GM21786 (cell line): ENCODE measurements at regions not wholly inside any gene's neighbourhood (a gene's known extent, or its start where the extent isn't known, plus 50 kb on each side); places are given as distances from the start of the nearest gene placed in this dataset.
"Not testable (repeated sequence)": the region's sequence is repeated elsewhere in the genome, so short reads cannot be mapped to it uniquely, and the experiment has no call there.

Experiments used
- ATAC-seq: cut with Tn5 transposase; IDR thresholded peaks from one replicate; pipeline ENCODE4 v1.9.1; 2021; ENCODE audit not compliant: unreplicated experiment

DNA sequence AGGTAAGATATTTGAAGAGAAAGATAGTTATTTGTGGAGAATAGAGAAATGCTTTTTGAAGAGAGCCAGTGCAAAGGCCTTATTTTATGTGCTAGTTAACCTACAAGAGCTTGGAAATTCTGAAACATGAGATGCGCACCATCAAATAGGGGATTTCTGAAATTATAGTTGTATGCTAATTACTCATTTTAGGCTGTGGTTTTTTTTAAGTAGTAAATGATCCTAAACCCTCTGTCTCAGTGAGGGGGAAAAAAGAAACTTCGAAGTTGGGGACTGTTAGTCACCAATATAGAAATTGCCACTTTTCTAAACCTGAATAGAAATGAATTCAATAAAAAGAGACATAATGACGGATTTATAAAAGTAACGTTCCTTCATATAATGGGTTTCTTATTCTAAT lies 119.3 kb upstream of the MDFIC start:
- no peak for ATAC-seq

DNA sequence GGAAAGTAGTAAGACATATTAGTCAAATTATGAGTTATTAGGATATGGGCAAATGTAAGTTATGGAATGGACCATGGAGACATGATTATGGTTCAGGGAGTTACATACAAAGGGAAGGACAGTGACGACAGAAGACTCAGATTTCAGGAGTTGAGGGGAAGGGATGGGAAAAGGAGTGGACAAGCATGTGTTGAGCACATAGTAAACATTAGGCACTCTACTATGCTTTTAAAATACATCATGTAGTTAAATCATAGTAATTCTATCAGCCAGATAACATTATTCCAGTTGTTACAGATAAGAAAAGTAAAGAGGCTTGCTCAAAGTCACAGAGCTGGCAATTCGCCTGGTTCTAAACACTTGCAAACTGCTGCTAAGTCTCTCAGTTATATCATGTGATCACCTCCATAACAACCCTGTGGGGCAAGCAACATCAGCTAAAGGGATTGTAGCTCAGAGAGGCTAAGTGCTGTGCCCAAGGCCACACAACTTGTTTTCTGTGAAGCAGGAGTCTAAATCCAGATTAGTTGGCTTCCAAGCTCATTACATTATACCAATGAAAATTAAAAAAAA lies 115.2 kb upstream of the MDFIC start:
- ATAC-seq = no peak

DNA sequence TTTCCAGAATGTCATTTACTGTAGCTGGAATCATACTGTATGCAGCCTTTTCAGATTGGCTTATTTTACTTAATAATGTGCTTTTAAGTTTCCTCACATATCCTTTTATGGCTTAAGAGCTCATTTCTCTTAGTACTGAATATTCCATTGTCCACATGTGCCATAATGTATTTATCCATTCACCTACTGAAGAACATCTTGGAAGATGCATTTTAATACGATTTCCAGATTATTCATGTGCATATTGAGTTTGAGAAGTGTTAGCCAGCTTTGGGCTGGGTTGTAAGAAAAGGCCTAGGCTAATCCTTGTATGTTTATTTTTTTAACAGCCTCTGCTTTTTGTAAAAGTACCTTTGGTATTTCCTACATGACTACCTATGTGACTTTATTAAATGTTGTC lies 109.3 kb upstream of the MDFIC start:
- ATAC-seq = no peak

DNA sequence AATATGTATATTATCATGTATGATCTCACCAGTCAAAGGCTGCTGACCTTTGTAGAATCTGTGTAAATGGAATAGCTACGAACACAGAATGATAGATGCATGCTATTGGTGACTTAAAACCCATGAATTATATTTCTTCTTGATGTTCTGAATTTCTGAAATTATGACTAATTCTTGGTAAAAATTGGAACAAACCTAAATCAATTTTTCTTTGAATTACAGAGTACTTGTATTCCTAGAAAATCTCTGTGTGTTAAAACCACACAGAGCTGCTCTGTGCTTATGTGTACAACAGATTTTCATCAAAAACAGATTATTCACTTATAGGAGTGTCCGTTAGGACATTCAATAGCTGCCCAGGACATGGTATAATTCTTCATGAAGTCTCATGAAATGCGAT lies 108.3 kb upstream of the MDFIC start:
- no peak for ATAC-seq

DNA sequence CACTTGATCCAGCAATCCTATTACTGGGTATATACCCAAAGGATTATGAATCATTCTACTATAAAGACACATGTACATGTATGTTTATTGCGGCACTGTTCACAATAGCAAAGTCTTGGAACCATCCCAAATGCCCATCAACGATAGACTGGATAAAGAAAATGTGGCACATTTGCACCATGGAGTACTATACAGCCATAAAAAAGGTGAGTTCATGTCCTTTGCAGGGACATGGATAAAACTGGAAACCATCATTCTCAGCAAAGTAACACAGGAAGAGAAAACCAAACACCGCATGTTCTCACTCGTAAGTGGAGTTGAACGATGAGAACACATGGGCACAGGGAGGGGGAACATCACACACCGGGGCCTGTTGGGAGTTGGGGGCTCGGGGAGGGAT lies 104.9 kb upstream of the MDFIC start:
- ATAC-seq = not testable (repeated sequence)

DNA sequence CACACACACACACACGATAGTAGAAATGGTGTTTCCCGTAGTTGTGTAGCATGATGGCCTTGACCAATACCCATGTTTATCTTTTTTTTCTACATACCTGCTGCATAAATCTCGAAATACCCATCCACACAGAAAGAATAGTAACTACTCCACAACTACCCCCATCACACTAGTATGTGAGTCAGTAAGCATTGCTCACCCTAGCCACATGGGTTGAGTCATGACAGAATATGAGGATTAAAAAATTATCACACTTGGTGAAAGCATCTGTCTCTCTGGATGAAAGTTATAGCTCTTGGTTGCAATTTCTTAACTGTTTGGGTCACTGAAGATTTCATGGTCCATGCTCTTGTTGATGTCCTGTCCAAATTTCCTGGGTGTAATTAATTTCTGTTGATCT lies 103.4 kb upstream of the MDFIC start:
- ATAC-seq = no peak

DNA sequence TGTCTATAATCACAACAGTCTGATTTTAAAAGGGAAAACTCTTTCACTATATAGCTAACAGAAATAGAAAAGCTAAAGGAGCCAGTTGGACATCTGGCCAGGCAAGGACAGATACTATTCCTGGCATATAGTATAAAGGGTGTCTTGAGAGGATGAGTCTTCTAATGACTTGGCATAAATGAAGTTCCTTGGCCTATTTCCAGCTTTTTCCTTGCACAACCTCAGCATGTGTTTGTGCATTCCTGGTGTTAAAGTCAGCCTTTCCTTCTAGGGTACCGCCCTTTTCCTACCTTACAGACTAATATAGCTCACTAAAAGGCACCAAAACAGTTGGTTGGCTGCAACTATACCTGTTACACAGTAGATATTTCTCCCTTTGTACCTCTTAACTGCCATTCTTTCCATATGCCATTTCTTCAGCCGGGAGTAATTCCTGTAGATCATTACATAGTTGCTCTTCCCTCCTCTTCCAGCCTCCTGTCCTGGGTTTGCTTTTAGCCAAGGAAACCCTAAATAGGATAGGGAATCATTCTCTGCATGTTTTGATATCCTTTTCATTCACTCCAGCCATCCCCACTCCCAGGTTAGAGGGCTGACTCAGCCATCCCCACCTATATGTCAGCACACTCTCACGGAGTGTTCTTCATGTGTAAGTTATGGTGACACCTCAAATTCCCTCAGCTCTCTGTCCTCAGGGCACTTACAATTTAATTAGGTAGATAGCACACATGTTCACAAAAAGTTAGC lies 102.1 kb upstream of the MDFIC start:
- no peak for ATAC-seq

DNA sequence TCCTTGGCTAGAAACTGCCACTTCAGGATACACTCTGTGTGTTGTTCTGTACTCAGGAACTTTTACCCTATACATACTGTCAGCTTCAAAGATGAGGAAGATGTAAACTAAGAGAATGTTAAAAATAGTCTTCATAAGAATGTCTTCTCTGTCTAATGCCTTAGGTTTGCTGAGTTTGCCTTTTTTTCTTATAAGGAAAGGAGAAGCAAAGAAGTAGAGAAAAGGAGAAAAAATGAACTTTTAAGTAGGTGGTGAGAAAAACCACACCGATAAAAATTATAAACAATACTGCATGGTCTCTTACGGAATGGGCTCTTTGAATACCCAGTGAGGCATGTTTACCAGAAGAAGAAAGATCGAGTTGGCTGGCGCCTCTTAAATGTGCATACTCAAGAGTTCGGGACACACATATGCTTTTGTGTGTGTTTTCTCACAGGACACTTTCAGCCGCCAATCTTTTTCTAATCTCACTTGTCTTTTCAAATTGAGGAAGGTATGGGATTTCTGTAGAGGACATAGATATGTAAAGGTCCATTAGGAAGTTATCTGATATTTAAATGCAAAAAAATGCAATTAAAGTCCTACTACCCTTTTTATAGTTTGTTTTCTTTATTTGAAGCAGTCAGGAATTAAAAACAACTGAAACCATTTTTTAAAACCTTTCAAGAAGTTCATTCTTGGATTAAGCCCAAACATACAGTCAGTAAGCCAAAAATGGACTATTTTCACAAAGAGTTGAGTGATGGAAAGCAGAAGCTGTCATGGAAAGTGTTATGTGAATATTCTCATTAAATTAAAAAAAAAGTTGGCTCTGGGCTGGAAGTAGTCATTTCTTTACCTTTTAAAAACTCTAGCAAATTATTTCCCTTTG lies 100.6 kb upstream of the MDFIC start:
- no peak for ATAC-seq

DNA sequence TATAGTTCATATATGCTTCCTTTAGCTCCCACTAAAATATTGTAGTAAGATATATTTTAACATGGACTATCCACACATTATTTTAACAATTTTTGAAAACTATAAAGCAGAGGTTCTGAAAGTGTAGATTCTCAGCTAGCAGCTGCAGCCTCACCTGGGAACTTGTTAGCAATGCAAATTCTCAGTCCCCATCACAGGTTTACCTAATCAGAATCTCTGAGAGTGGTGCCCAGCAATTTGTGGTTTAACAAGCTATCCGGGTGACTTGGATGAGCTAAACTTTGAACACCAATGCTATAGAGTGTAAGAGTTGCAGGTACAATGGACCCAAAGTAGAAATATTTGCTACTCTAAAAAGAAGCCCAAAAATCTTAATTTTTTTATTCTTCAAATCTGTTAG lies 99.8 kb upstream of the MDFIC start:
- no peak for ATAC-seq

DNA sequence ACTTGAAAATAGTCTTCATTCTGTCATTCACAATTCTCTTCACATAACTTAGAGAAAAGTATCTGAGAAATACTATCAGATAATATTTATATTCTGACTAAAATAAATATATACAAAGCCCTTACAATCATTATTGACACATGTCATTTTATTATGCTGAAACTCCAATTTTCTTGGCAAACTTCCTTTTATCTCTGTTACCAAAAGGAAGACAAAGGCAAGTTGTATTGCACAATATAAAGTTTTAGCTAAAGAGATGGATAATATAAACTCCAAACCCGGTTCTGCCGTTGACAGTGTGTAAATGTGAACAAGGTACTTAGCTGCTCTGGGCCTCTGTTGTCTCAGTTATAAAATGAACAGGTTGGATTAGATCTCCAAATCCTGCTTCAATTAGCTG lies 99.0 kb upstream of the MDFIC start:
- ATAC-seq = no peak

DNA sequence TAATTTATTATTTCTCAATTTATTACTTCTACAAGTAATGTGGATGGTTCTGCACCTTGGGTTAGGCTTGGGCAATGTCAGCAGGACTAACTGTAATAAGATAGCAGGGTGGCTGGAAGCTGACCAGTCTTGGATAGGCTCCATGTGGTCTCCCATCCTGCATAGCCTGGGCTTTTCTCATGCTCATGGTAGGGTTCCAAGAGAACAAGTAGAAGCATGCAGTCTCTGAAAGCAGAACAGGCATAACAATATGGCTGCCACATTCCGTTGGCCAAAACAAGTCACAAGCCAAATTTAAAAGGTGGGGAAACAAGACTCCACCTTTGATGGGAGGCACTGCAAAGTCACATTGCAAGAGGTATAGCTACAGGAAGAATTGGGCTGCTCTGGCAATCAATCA lies 98.6 kb upstream of the MDFIC start:
- no peak for ATAC-seq

DNA sequence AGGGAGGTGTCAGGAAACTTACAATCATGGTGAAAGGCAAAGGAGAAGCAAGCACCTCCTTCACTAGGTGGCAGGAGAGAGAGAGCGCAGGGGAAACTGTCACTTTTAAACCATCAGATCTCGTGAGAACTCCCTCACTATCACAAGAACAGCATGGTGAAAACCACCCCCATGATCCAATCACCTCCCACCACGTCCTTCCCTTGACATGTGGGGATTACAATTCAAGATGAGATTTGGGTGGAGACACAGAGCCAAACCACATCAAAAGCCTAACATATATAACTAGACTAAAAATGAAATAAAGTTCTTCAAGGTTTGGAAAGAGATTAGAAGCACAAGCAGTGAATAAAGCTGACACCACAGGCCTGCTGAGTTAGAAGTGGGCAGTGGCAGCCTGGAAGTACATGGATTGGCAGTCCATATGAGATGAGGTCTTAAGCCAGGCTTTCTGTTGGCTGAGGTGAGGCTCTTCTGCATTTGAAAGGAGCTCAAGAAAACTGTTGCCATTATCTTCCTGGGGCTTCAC lies 96.4 kb upstream of the MDFIC start:
- no peak for ATAC-seq

DNA sequence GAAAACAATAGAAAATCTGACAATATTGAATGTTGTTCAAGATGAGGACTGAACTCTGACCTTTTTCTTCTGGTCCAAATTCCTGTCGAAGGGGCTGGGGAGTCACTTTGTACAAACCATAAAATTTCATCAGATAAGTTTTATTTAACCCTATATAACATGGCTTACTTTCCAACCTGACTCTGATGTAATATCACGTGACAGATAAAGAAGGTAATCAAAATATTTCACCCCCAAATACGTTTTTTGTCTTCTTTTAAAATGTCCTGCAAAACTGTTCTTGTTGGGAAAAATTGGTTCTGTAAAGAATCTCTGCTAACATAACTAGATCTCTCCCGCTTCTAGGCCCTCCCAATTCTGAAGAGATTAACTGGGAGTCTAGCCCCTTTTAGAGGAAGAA lies 90.9 kb upstream of the MDFIC start:
- ATAC-seq = no peak

DNA sequence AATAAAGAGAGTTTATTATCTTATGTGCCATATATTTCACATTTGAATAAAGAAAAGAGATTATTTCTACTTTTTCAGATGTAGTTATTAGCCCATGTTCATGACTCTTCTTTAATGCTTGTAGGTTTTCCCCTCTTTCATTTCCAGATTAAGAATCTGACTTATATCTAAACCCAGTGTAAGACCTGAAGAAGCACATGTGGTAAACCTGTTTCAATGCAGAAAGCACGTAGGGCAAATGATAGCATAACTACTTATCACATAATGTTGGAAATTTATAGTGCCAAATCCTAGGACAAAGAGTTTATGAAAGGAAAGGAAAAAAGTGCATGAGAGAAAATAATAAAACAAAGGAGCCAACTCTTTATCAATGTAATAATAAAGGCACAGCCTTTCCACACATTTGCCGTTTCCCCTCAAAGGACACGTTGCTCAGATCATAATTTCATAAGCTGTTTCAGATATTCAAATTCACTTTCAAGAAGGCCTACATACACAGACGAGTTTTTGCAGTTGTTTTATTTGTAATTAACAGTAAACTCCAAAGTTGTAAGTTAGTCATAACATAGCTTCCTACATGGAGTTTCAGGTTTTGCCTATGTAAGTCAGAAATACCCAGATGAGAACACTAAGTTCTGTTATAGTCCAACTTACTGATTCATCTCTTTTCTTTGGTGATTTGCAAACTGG lies 88.8 kb upstream of the MDFIC start:
- peak; percentile 90 for ATAC-seq

DNA sequence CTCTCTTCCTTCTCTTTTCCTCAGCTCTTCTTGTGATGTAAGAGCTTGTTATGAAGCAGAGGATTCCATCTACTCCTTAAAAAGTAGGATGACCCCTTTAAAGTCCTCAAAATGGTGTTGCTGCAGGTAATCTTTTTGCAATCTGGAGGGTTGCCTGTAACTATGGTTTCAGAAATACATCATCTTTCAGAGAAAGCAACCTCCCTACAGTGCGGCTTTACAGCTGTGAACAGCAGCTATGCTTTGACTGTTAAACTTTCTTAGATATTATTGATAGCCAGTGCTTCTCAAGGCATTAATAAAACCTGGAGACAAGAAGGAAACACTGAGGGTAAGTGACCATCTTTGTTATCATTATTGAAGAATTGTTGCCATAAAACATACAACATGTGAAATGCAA lies 86.6 kb upstream of the MDFIC start:
- ATAC-seq = no peak

DNA sequence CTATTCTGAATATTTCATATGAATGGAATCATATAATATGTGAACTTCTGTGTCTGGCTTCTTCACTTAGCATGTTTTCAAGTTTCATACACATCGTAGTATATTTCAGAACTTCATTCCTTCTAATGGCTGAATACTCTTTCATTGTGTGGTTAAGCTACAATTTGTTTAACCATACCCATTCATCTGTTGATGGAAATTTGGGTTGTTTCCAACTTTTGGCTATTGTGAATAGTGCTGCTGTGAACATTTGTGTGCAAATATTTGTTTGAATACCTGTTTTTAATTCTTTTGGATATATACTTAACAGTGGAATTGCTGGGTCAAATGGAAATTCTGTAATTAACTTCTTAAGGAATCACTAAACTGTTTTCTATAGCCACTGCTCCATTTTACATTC lies 86.0 kb upstream of the MDFIC start:
- ATAC-seq = no peak

DNA sequence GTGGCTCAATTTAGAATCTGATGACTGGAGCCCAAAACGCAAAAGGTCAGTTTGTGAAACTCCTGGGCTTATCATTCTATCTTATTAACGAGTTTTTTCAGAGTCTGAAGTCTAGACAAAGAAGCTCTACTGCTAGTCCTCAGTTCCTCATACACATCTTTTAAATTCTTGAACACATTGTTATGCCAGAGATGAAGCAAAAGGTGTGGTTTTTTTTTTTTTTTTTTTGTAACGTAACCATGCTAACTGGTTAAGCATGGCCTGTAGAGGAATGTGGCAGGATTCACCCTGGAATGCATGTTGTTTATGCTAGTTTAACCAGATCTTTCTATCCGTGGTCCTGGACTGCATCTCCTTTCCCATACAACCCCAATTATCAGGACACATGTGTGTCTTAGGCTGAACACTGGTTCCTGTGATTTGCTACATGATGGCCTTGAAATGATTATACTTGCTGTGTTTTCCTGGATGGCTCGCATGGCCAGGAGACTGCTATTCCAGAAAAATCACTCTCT lies 79.3 kb upstream of the MDFIC start:
- no peak for ATAC-seq

DNA sequence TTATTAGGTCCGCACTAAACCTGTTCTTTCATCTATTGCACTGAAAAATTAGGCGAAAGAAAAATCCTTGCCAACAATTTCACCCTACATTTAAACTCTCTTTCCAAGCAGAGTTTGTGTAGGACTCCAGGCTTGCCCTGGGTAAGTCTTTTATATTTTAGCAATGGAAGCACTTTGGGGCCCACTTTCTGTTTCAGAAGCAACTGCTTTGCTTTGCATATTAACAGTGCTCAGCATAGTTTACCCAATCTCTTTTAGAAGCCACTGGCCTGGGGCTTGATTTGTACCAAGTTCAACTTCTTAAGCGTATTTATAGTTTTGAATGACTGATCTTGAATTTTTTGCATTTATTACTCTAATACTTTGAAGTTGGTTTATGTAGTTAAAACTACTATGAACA lies 78.8 kb upstream of the MDFIC start:
- no peak for ATAC-seq

DNA sequence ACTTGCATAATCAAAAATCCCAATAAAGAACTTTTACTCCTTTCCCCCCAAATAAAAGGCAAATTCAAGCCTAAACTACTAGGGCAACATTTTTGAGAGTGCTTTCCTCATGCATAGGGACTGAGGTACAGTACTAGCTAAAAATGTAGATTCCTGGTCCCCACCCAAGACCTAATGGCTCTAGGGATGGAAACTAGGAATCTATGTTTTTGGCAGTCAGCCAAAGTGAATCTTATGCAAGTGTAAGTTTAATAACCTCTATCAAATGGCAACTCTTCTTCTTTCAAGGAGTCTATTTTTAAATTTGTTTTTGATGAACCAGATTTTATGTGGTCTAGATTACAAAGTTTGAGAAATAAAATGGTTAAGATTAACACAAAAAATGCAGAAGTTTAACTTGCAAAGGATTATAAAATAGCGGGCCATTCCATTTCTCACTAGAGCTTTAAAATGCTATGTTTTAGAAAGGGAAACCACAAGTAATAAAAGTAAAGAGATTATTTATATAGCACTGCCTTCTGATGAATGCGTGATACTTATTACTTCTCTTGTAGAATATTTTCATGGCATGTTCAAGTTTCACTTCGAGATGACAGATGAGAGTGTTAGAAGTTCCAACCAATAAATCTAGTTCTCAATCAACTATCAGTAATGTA lies 70.4 kb upstream of the MDFIC start:
- ATAC-seq = no peak

DNA sequence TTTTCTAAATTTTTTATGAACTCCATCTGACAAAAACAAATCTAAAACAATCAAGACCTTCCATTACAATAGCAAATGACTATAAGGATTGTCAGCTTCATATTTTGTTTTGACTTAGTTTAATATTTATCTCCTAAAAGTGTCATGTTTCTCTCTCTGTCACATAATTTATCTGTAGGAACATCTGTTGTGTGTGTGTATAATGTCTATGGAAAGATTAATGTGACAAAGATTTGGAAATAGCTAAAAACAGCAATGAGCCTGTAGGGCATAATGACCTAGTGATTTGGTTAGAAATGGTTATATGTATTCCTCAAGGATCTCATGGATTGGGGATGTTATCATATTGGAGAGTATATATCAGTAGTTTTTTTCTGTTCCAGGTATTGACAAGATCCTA lies 69.6 kb upstream of the MDFIC start:
- ATAC-seq = no peak

DNA sequence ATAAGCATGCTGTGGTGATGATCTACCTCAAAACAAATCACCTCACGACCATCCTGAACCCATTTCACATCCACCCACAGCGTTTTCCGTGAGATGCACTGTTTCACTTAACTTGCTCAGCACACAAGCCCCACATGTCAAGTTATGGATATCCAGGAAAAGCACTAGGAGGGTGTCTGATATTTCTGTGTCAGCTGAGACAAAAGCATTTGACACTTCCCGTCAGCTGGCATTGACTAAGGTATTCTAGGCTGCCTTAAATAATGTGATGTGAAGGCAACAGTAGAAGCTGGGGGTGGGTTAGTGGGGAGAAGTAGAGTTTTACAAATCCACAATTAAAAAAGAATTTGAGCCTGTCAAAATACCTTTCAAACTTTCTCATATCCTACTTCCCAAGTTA lies 68.7 kb upstream of the MDFIC start:
- ATAC-seq = no peak
